GM13977 (cell line): ENCODE measurements at regions not wholly inside any gene's neighbourhood (a gene's known extent, or its start where the extent isn't known, plus 50 kb on each side); places are given as distances from the start of the nearest gene placed in this dataset.

Experiments used
- DNase-seq: peaks from one replicate; pipeline ENCODE4 v3.0.0; 2012; ENCODE audit warnings: low spot score
- CTCF ChIP-seq: IDR thresholded peaks from 2 replicates; pipeline ENCODE4 v1.5.1; 2012; ENCODE audit warnings: mild to moderate bottlenecking, control low read depth; ENCODE audit not compliant: insufficient read depth; ENCODE audit errors: extremely low read depth, missing control alignments
- in situ Hi-C: fragments of 300-500 bp; cut with MboI; formaldehyde crosslinking; loops from one replicate; pipeline ENCODE4 v1.12.0; 2022; ENCODE audit warnings: low sequenced_read_pairs, low pct_unique_long_range_greater_than_20kb, mixed read lengths, inconsistent platforms; ENCODE audit not compliant: unreplicated experiment

GRCh38 chr11:91265946-91266345 lies 958.7 kb upstream of the FAT3 start:
- in situ Hi-C loops = no loop called here
- no peak for TF ChIP-seq CTCF
- DNase-seq = no peak

GRCh38 chr11:91264481-91264880 lies 960.1 kb upstream of the FAT3 start:
- no peak for DNase-seq
- in situ Hi-C loops = no loop called here
- TF ChIP-seq CTCF = no peak

GRCh38 chr11:91263496-91264365 lies 960.9 kb upstream of the FAT3 start:
- in situ Hi-C loops = no loop called here
- TF ChIP-seq CTCF = no peak
- no peak for DNase-seq

GRCh38 chr11:91261513-91261912 lies 963.1 kb upstream of the FAT3 start:
- no peak for DNase-seq
- in situ Hi-C loops = no loop called here
- TF ChIP-seq CTCF = no peak

GRCh38 chr11:91258876-91259275 lies 965.7 kb upstream of the FAT3 start:
- in situ Hi-C loops = no loop called here
- TF ChIP-seq CTCF = no peak
- DNase-seq = no peak

GRCh38 chr11:91257667-91258066 lies 967.0 kb upstream of the FAT3 start:
- no peak for DNase-seq
- TF ChIP-seq CTCF = no peak
- in situ Hi-C loops = no loop called here
